GM12878 (cell line): ENCODE measurements at regions not wholly inside any gene's neighbourhood (a gene's known extent, or its start where the extent isn't known, plus 50 kb on each side); places are given as distances from the start of the nearest gene placed in this dataset.

Source experiments
- ATAC-seq: fragments of 200-7000 bp; cut with Tn5 transposase; 3 replicates; pipeline ENCODE4 v1.9.1; 2020; ENCODE audit warnings: mild to moderate bottlenecking, moderate library complexity
- BruUV-seq: library from RNA; stranded (reverse); fragments of 400-500 nt; replicated peaks from 2 replicates; lab custom pipeline; 2021; lab: Mats Ljungman, UMichigan
- CTCF ChIA-PET: fragments of 300-600 bp; sonication (Branson Sonifier 250); formaldehyde crosslinking; extraction: SDS; loops from one replicate; lab custom pipeline; 2021; ENCODE audit warnings: inconsistent platforms; lab: Yijun Ruan, JAX
- POLR2A ChIA-PET: fragments of 350-600 bp; formaldehyde crosslinking; extraction: SDS; loops from one replicate; lab custom pipeline; 2021; ENCODE audit warnings: inconsistent platforms; lab: Charles Lee
- RAD21 ChIA-PET: fragments of 300-600 bp; sonication (Branson Sonifier 250); formaldehyde crosslinking; loops from one replicate; lab custom pipeline; 2023; ENCODE audit warnings: antibody characterized with exemption; ENCODE audit not compliant: unreplicated experiment; lab: Charles Lee
- SMC1A ChIA-PET: fragments of 300-600 bp; sonication (Branson Sonifier 250); formaldehyde crosslinking; loops from one replicate; lab custom pipeline; 2023; ENCODE audit not compliant: unreplicated experiment, uncharacterized antibody; lab: Charles Lee
- DNase-seq: peaks from one replicate; pipeline ENCODE4 v3.0.0-alpha.2; 2011; ENCODE audit warnings: low read depth, low spot score
- FAIRE-seq: peaks from 3 replicates; lab custom pipeline; 2011; peaks lifted over from hg19 to GRCh38; lab: Jason Lieb, UNC
- H2AFZ ChIP-seq: 2 replicates; pipeline ENCODE4 v1.6.0; 2011; ENCODE audit warnings: low read depth, low read length, control low read depth; ENCODE audit not compliant: control insufficient read depth
- H3K27ac ChIP-seq: 2 replicates; pipeline ENCODE4 v1.5.1; 2011; ENCODE audit warnings: control low read depth; ENCODE audit not compliant: control insufficient read depth, insufficient read depth
- H3K27me3 ChIP-seq, 2 experiments: replicated peaks in 1 of 2; 2 replicates each; pipeline versions ENCODE4 v1.6.0 to v1.6.1; 2011; ENCODE audit warnings: low read length in 1 of 2; ENCODE audit not compliant: control insufficient read depth in 2 of 2, insufficient read depth in 2 of 2
- H3K36me3 ChIP-seq, 2 experiments: 2 replicates each; pipeline ENCODE4 v1.5.1; 2011; ENCODE audit warnings: low read length in 1 of 2; ENCODE audit not compliant: control insufficient read depth in 2 of 2, insufficient read depth in 2 of 2
- H3K4me1 ChIP-seq: 2 replicates; pipeline ENCODE4 v1.6.1; 2011; ENCODE audit warnings: mild to moderate bottlenecking, low read length, moderate library complexity, mixed read lengths; ENCODE audit not compliant: control insufficient read depth, insufficient read depth
- H3K4me2 ChIP-seq: 2 replicates; pipeline ENCODE4 v1.6.0; 2011; ENCODE audit warnings: control low read depth; ENCODE audit not compliant: control insufficient read depth, insufficient read depth
- H3K4me3 ChIP-seq: fragments of 200-600 bp; sonication (generic); 2 replicates; pipeline ENCODE4 v1.5.1; 2016
- H3K79me2 ChIP-seq: 2 replicates; pipeline ENCODE4 v1.6.0; 2011; ENCODE audit warnings: low read length; ENCODE audit not compliant: control insufficient read depth, insufficient read depth
- H3K9ac ChIP-seq: 2 replicates; pipeline ENCODE4 v1.8.0; 2011; ENCODE audit warnings: low read length, control low read depth, mixed read lengths; ENCODE audit not compliant: control insufficient read depth, insufficient read depth
- H3K9me3 ChIP-seq: replicated peaks from 3 replicates; pipeline ENCODE4 v1.5.1; 2011; ENCODE audit warnings: mild to moderate bottlenecking, low read length; ENCODE audit not compliant: control insufficient read depth, insufficient read depth
- H4K20me1 ChIP-seq: 2 replicates; pipeline ENCODE4 v1.6.0; 2011; ENCODE audit not compliant: control insufficient read depth, insufficient read depth
- ASH2L ChIP-seq: fragments of 300-600, 200-600 bp; sonication (generic); IDR thresholded peaks from 2 replicates; pipeline ENCODE4 v1.6.1; 2017; ENCODE audit warnings: low read depth, mild to moderate bottlenecking, borderline replicate concordance
- BACH1 ChIP-seq: fragments of 450-650 bp; IDR thresholded peaks from 2 replicates; pipeline ENCODE4 v1.6.1; 2017; ENCODE audit warnings: mild to moderate bottlenecking, borderline replicate concordance
- BRCA1 ChIP-seq: IDR thresholded peaks from 2 replicates; pipeline ENCODE4 v1.6.1; 2011; ENCODE audit warnings: low read depth, low read length, improper control_type of control experiment
- CBX3 ChIP-seq: fragments of 200-600 bp; sonication (generic); IDR thresholded peaks from 2 replicates; pipeline ENCODE4 v1.6.1; 2016; ENCODE audit warnings: low read depth, borderline replicate concordance
- EGR1 ChIP-seq, 2 experiments: IDR thresholded peaks; 1 replicate in 1 of 2; 2 replicates in 1 of 2; pipeline ENCODE4 v1.6.1; 2011 to 2012; ENCODE audit warnings: low read depth in 2 of 2, low read length in 2 of 2, borderline replicate concordance in 1 of 2, mild to moderate bottlenecking in 1 of 2, moderate library complexity in 1 of 2
- NRF1 ChIP-seq: conservative IDR thresholded peaks from 2 replicates; pipeline ENCODE4 v1.6.1; 2011; ENCODE audit warnings: mild to moderate bottlenecking, low read depth, low read length, improper control_type of control experiment
- RBBP5 ChIP-seq: fragments of 200-600 bp; sonication (generic); conservative IDR thresholded peaks from 2 replicates; pipeline ENCODE4 v1.6.1; 2016
- SIX5 ChIP-seq: IDR thresholded peaks from 2 replicates; pipeline ENCODE4 v1.6.1; 2011; ENCODE audit warnings: mild to moderate bottlenecking, low read depth, low read length, moderate library complexity; ENCODE audit not compliant: severe bottlenecking
- SKIL ChIP-seq: fragments of 450-650 bp; IDR thresholded peaks from 2 replicates; pipeline ENCODE4 v1.6.1; 2017; ENCODE audit warnings: mild to moderate bottlenecking, low read depth, inconsistent platforms; ENCODE audit not compliant: poor library complexity, severe bottlenecking
- SP1 ChIP-seq: IDR thresholded peaks from one replicate; pipeline ENCODE4 v1.6.1; 2011; ENCODE audit warnings: low read depth, low read length
- SUZ12 ChIP-seq: fragments of 200-600 bp; sonication (generic); IDR thresholded peaks from one replicate; pipeline ENCODE4 v1.6.1; 2018; ENCODE audit warnings: antibody characterized with exemption, mild to moderate bottlenecking; ENCODE audit not compliant: unreplicated experiment
- ZNF217 ChIP-seq: fragments of 450-650 bp; IDR thresholded peaks from 2 replicates; pipeline ENCODE4 v1.6.1; 2017; ENCODE audit warnings: antibody characterized with exemption, mild to moderate bottlenecking
- ZNF24 ChIP-seq: fragments of 450-650 bp; IDR thresholded peaks from 2 replicates; pipeline ENCODE4 v1.6.1; 2017; ENCODE audit warnings: antibody characterized with exemption, mild to moderate bottlenecking
- ZNF274 ChIP-seq: IDR thresholded peaks from one replicate; pipeline ENCODE4 v1.8.0; 2011; ENCODE audit not compliant: insufficient read length, insufficient read depth
- WGBS: methylation state at CpG from one replicate; pipeline ENCODE4 v1.1.6; 2016; ENCODE audit warnings: low lambda C conversion rate; ENCODE audit not compliant: insufficient replicate concordance, insufficient coverage; ENCODE audit errors: missing lambda C conversion rate; 5-methylcytosine and 5-hydroxymethylcytosine counted together
- in situ Hi-C: fragments of 300-500 bp; cut with MboI; formaldehyde crosslinking; loops from 9 replicates; pipeline ENCODE4 v1.14.3; 2018; ENCODE audit warnings: mixed read lengths
- intact Hi-C: fragments of 100-400 bp; cut with micrococcal nuclease; formaldehyde crosslinking; loops from one replicate; pipeline ENCODE4 v1.14.2; 2022; ENCODE audit not compliant: unreplicated experiment
- TF ChIP-seq, protein P1 (sequence below): IDR thresholded peaks from 2 replicates; pipeline ENCODE4 v1.6.1; 2011; ENCODE audit warnings: borderline replicate concordance, low read depth, mild to moderate bottlenecking, moderate library complexity, mixed read lengths, low read length; ENCODE audit not compliant: insufficient read depth; ENCODE audit errors: extremely low read length
- TF ChIP-seq, protein P2 (sequence below): fragments of 450-650 bp; IDR thresholded peaks from 2 replicates; pipeline ENCODE4 v1.6.1; 2016; ENCODE audit warnings: mild to moderate bottlenecking, moderate library complexity, borderline replicate concordance

- Histone ChIP-seq H3K27me3 (no peaks in the 10 kb centered on the region), H3K36me3 (no peaks in the 10 kb centered on the region), H3K9me3 (no peaks in the 10 kb centered on the region), H4K20me1 (no peaks in the 10 kb centered on the region), H3K79me2 (no peaks in the 10 kb centered on the region), H3K4me2 (no peak overlapping the region), H3K27ac (no peak overlapping the region), H2AFZ (no peak overlapping the region), H3K4me1 (no peaks in the 10 kb centered on the region), H3K9ac (no peak overlapping the region), H3K4me3 (no peak overlapping the region)
- ATAC-seq (no peak), FAIRE-seq (no peak), DNase-seq (no peak)
- no TSS peak for BruUV-seq
- ChIA-PET CTCF (interaction anchor here (0.6 kb wide), 1 partner anchor 66 kb away, joined by 3 read pairs; no protein-coding TSS in a partner anchor), SMC1A (no interaction called here), POLR2A (interaction anchor here (0.6 kb wide), 1 partner anchor 527 kb away, joined by 5 read pairs; no protein-coding TSS in a partner anchor), RAD21 (interaction anchor here (0.7 kb wide), 1 partner anchor 854 kb away, joined by 4 read pairs; no protein-coding TSS in a partner anchor)
- in situ Hi-C loops (no loop called here), intact Hi-C loops (no loop called here)
- 60% methylated on average over 1 of the region's 1 CpG for WGBS
- TF ChIP-seq SKIL (no peak), EGR1 (IDR thresholded peaks at IDR 0.05; ENCODE audit: borderline replicate concordance in 1 of 2, low read depth in 2 of 2, low read length in 2 of 2) (no peak), ASH2L (no peak), RBBP5 (no peak), SIX5 (no peak), ZNF274 (no peak), CBX3 (no peak), SUZ12 (no peak), SP1 (no peak), ZNF217 (no peak), ZNF24 (no peak), BACH1 (no peak), NRF1 (no peak), BRCA1 (no peak)
- TF ChIP-seq, protein P1, sequence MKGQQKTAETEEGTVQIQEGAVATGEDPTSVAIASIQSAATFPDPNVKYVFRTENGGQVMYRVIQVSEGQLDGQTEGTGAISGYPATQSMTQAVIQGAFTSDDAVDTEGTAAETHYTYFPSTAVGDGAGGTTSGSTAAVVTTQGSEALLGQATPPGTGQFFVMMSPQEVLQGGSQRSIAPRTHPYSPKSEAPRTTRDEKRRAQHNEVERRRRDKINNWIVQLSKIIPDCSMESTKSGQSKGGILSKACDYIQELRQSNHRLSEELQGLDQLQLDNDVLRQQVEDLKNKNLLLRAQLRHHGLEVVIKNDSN: no peak
- TF ChIP-seq, protein P2, sequence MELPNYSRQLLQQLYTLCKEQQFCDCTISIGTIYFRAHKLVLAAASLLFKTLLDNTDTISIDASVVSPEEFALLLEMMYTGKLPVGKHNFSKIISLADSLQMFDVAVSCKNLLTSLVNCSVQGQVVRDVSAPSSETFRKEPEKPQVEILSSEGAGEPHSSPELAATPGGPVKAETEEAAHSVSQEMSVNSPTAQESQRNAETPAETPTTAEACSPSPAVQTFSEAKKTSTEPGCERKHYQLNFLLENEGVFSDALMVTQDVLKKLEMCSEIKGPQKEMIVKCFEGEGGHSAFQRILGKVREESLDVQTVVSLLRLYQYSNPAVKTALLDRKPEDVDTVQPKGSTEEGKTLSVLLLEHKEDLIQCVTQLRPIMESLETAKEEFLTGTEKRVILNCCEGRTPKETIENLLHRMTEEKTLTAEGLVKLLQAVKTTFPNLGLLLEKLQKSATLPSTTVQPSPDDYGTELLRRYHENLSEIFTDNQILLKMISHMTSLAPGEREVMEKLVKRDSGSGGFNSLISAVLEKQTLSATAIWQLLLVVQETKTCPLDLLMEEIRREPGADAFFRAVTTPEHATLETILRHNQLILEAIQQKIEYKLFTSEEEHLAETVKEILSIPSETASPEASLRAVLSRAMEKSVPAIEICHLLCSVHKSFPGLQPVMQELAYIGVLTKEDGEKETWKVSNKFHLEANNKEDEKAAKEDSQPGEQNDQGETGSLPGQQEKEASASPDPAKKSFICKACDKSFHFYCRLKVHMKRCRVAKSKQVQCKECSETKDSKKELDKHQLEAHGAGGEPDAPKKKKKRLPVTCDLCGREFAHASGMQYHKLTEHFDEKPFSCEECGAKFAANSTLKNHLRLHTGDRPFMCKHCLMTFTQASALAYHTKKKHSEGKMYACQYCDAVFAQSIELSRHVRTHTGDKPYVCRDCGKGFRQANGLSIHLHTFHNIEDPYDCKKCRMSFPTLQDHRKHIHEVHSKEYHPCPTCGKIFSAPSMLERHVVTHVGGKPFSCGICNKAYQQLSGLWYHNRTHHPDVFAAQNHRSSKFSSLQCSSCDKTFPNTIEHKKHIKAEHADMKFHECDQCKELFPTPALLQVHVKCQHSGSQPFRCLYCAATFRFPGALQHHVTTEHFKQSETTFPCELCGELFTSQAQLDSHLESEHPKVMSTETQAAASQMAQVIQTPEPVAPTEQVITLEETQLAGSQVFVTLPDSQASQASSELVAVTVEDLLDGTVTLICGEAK: no peak
Measured at GRCh38 chr2:219954331-219954730, 326.9 kb downstream of the SLC4A3 start.
